GF-D8 (cell line): ENCODE measurements at regions not wholly inside any gene's neighbourhood (a gene's known extent, or its start where the extent isn't known, plus 50 kb on each side); places are given as distances from the start of the nearest gene placed in this dataset.
A peak's percentile ranks its signal among the peaks of the same experiment; 100 is the strongest.

Experiments
- DNase-seq: peaks from one replicate; lab custom pipeline; 2025; lab: John Stamatoyannopoulos, UW

GRCh38 chr2:2717406-2717805 is 386.3 kb upstream of the MYT1L start:
- no peak for DNase-seq

- DNase-seq = no peak
Observed at GRCh38 chr2:2716771-2717170, 385.7 kb upstream of the MYT1L start.

- no peak for DNase-seq
Observed at GRCh38 chr2:2715036-2715818, 384.2 kb upstream of the MYT1L start.

GRCh38 chr2:2714408-2714807 is 383.3 kb upstream of the MYT1L start:
- DNase-seq = no peak

GRCh38 chr2:2709431-2709770 is 378.3 kb upstream of the MYT1L start:
- no peak for DNase-seq

- DNase-seq = no peak
Observed at GRCh38 chr2:2708575-2709430, 377.7 kb upstream of the MYT1L start.

- no peak for DNase-seq
Observed at GRCh38 chr2:2707206-2707991, 376.3 kb upstream of the MYT1L start.

GRCh38 chr2:2706306-2706705 is 375.2 kb upstream of the MYT1L start:
- DNase-seq = no peak

- no peak for DNase-seq
Observed at GRCh38 chr2:2705871-2706270, 374.8 kb upstream of the MYT1L start.

- peak; percentile 58 for DNase-seq
Observed at GRCh38 chr2:2704428-2705090, 373.5 kb upstream of the MYT1L start.

- no peak for DNase-seq
Observed at GRCh38 chr2:2703762-2704427, 372.8 kb upstream of the MYT1L start.

GRCh38 chr2:2703172-2703571 is 372.1 kb upstream of the MYT1L start:
- no peak for DNase-seq

GRCh38 chr2:2702385-2702784 is 371.3 kb upstream of the MYT1L start:
- no peak for DNase-seq

GRCh38 chr2:2701813-2702212 is 370.7 kb upstream of the MYT1L start:
- DNase-seq = no peak

- DNase-seq = no peak
Observed at GRCh38 chr2:2701176-2701781, 370.2 kb upstream of the MYT1L start.

GRCh38 chr2:2699121-2699505 is 368.0 kb upstream of the MYT1L start:
- DNase-seq = no peak

- no peak for DNase-seq
Observed at GRCh38 chr2:2698182-2699120, 367.4 kb upstream of the MYT1L start.

- no peak for DNase-seq
Observed at GRCh38 chr2:2696733-2697455, 365.8 kb upstream of the MYT1L start.

- no peak for DNase-seq
Observed at GRCh38 chr2:2696325-2696724, 365.2 kb upstream of the MYT1L start.
